ENCODE measurements at regions not wholly inside any gene's neighbourhood (a gene's known extent, or its start where the extent isn't known, plus 50 kb on each side); places are given as distances from the start of the nearest gene placed in this dataset.

GRCh38 chr2:129443235-129443864 is 536.1 kb upstream of the RAB6C start (continued):
- TF ChIP-seq ZNF395 (CRISPR knock-in tag; IDR thresholded peaks at IDR 0.05): peak; percentile 39; the same call in 1 of the 2 replicates
- no peak for TF ChIP-seq NR4A1 (CRISPR knock-in tag; IDR thresholded peaks at IDR 0.05)
- TF ChIP-seq NR4A1 (tag; IDR thresholded peaks at IDR 0.05): 0 out of 2 replicates have a peak, but pooled peaks have one; percentile 27
- TF ChIP-seq HOMEZ (CRISPR knock-in tag; IDR thresholded peaks at IDR 0.05): no peak
- no peak for TF ChIP-seq ZNF3 (CRISPR knock-in tag; IDR thresholded peaks at IDR 0.05)
- no peak for TF ChIP-seq MCM7 (IDR thresholded peaks at IDR 0.05)
- no peak for TF ChIP-seq TCF7 (IDR thresholded peaks at IDR 0.05; ENCODE audit: borderline replicate concordance)
- TF ChIP-seq NR2C1 (IDR thresholded peaks at IDR 0.05): no peak
- TF ChIP-seq NR2C1 (tag; IDR thresholded peaks at IDR 0.05): peak; percentile 63
- TF ChIP-seq ZBTB11 (CRISPR knock-in tag; IDR thresholded peaks at IDR 0.05): peak in 2 of 3 experiments; percentile 91 to 97; a peak in 4 of 6 replicates
- TF ChIP-seq ZBTB40 (IDR thresholded peaks at IDR 0.05): peak; percentile 85
- no peak for TF ChIP-seq ZBTB40 (CRISPR knock-in tag; IDR thresholded peaks at IDR 0.05)
